GM12873 (cell line): ENCODE measurements at regions not wholly inside any gene's neighbourhood (a gene's known extent, or its start where the extent isn't known, plus 50 kb on each side); places are given as distances from the start of the nearest gene placed in this dataset.

Experiments
- CTCF ChIP-seq: IDR thresholded peaks from 2 replicates; pipeline ENCODE4 v1.5.1; 2012; ENCODE audit warnings: low read depth, mild to moderate bottlenecking, moderate library complexity, low read length, control low read depth; ENCODE audit not compliant: insufficient read depth; ENCODE audit errors: missing control alignments

- no peak for TF ChIP-seq CTCF
Observed at GRCh38 chr1:75083848-75084514, 50.2 kb upstream of the LHX8 start.
